Nephron progenitor cell (in vitro differentiated cells): ENCODE measurements at regions not wholly inside any gene's neighbourhood (a gene's known extent, or its start where the extent isn't known, plus 50 kb on each side); places are given as distances from the start of the nearest gene placed in this dataset.
"Not testable (repeated sequence)": the region's sequence is repeated elsewhere in the genome, so short reads cannot be mapped to it uniquely, and the experiment has no call there.

Experiments used
- DNase-seq: peaks from one replicate; pipeline ENCODE4 v3.0.0; 2021
- H3K27ac Mint-ChIP-seq: 2 replicates; pipeline ENCODE4 v1.8.0; 2021; ENCODE audit warnings: mild to moderate bottlenecking, moderate library complexity, mixed read lengths
- H3K27me3 Mint-ChIP-seq: 2 replicates; pipeline ENCODE4 v1.8.0; 2021; ENCODE audit warnings: mild to moderate bottlenecking, low read depth, mixed read lengths; ENCODE audit not compliant: poor library complexity
- H3K36me3 Mint-ChIP-seq: 2 replicates; pipeline ENCODE4 v1.8.0; 2021; ENCODE audit warnings: low read depth, mixed read lengths
- H3K4me1 Mint-ChIP-seq: 2 replicates; pipeline ENCODE4 v1.8.0; 2021; ENCODE audit warnings: mixed read lengths
- H3K4me3 Mint-ChIP-seq: 2 replicates; pipeline ENCODE4 v1.8.0; 2021; ENCODE audit warnings: mild to moderate bottlenecking, moderate library complexity, mixed read lengths
- H3K9me3 Mint-ChIP-seq: 2 replicates; pipeline ENCODE4 v1.8.0; 2021; ENCODE audit warnings: mild to moderate bottlenecking, moderate library complexity, mixed read lengths
- CTCF ChIP-seq: fragments of 200-600 bp; sonication (generic); IDR thresholded peaks from 2 replicates; pipeline ENCODE4 v1.5.0; 2021; ENCODE audit warnings: antibody characterized with exemption

GRCh38 chr2:180890781-180891180 lies 89.6 kb upstream of the UBE2E3 start:
- no peak for DNase-seq
- Mint-ChIP-seq H3K27ac (no peak overlapping the region), H3K4me1 (no peaks in the 10 kb centered on the region), H3K9me3 (no peaks in the 10 kb centered on the region), H3K27me3 (no peaks in the 10 kb centered on the region), H3K4me3 (no peak overlapping the region), H3K36me3 (no peaks in the 10 kb centered on the region)
- no peak for TF ChIP-seq CTCF

DNA sequence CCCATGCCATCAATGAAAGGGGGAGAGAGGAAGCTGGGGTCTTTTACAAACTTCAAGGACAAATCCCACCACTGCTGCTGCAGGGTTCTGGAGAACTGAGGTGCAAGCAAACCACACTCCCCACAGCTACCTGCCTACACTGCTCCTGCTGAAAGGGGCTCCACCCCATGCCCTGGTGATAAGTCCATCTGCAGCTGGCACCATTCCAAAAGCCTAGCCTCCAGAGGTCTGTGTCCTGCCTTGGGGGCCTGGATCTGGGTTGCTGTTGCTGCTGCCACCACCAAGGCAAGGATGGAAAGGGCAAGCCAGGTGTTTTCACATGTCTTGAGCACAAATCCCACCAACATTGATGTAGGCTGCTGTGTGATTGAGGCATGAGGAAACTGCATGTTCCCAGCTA lies 97.4 kb upstream of the UBE2E3 start:
- Mint-ChIP-seq H3K9me3 (peaks cover 8% of the 10 kb centered on the region), H3K36me3 (no peaks in the 10 kb centered on the region), H3K27ac (no peak overlapping the region), H3K4me1 (no peaks in the 10 kb centered on the region), H3K4me3 (no peak overlapping the region), H3K27me3 (no peaks in the 10 kb centered on the region)
- DNase-seq: no peak
- no peak for TF ChIP-seq CTCF

GRCh38 chr2:180876506-180876905 lies 103.9 kb upstream of the UBE2E3 start:
- no peaks in the 10 kb centered on the region for H3K36me3 Mint-ChIP-seq
- no peak for DNase-seq

GRCh38 chr2:180873219-180873618 lies 107.2 kb upstream of the UBE2E3 start:
- peaks cover 10% of the 10 kb centered on the region for H3K27me3 Mint-ChIP-seq
- DNase-seq: no peak
- H3K27ac Mint-ChIP-seq: no peak overlapping the region
- no peak for TF ChIP-seq CTCF
- H3K4me1 Mint-ChIP-seq: no peaks in the 10 kb centered on the region
- H3K4me3 Mint-ChIP-seq: no peak overlapping the region
- no peaks in the 10 kb centered on the region for H3K36me3 Mint-ChIP-seq
- H3K9me3 Mint-ChIP-seq: peaks cover 4% of the 10 kb centered on the region

More at GRCh38 chr2:180876506-180876905, 103.9 kb upstream of the UBE2E3 start:
- Mint-ChIP-seq H3K4me1 (no peaks in the 10 kb centered on the region), H3K27me3 (peaks cover 10% of the 10 kb centered on the region), H3K27ac (no peak overlapping the region), H3K9me3 (peaks cover 8% of the 10 kb centered on the region), H3K4me3 (no peak overlapping the region)
- TF ChIP-seq CTCF: no peak

- H3K4me1 Mint-ChIP-seq, H3K36me3 Mint-ChIP-seq, H3K27me3 Mint-ChIP-seq, H3K4me3 Mint-ChIP-seq, DNase-seq, H3K27ac Mint-ChIP-seq, H3K9me3 Mint-ChIP-seq: not testable (repeated sequence)
Observed at GRCh38 chr2:180872781-180873180, 107.6 kb upstream of the UBE2E3 start.

DNA sequence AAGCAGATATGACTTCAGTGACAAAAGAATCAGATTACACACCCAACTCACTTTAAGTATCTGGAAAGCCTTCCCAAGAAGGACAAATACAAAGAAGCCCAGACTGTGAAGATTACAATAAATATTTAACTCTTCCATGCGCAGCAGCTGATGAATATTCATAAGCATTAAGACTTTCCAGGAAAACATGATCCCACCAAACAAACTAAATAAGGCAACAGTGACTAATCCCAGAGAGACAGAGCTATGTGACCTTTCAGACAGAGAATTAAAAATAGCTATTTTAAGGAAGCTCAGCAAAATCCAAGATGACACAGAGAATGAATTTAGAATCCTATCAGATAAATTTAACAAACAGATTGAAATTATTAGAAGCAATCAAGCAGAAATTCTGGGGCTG lies 108.2 kb upstream of the UBE2E3 start:
- no peak for DNase-seq
- H3K27ac Mint-ChIP-seq: no peak overlapping the region
- H3K36me3 Mint-ChIP-seq: no peaks in the 10 kb centered on the region
- no peak for TF ChIP-seq CTCF
- no peak overlapping the region for H3K4me3 Mint-ChIP-seq
- peaks cover 4% of the 10 kb centered on the region for H3K9me3 Mint-ChIP-seq
- no peaks in the 10 kb centered on the region for H3K4me1 Mint-ChIP-seq
- peaks cover 10% of the 10 kb centered on the region for H3K27me3 Mint-ChIP-seq
